UCSD-AML1 (cell line): ENCODE measurements at regions not wholly inside any gene's neighbourhood (a gene's known extent, or its start where the extent isn't known, plus 50 kb on each side); places are given as distances from the start of the nearest gene placed in this dataset.
"Not testable (repeated sequence)": the region's sequence is repeated elsewhere in the genome, so short reads cannot be mapped to it uniquely, and the experiment has no call there.

Source experiments
- DNase-seq: peaks from one replicate; lab custom pipeline; 2025; ENCODE audit not compliant: unreplicated experiment; lab: John Stamatoyannopoulos, UW

- DNase-seq: no peak
These were observed 288.7 kb upstream of the DSEL start for GRCh38 chr18:67805261-67805660.

- no peak for DNase-seq
These were observed 278.0 kb upstream of the DSEL start for GRCh38 chr18:67794521-67794920.

- no peak for DNase-seq
These were observed 274.0 kb upstream of the DSEL start for GRCh38 chr18:67790527-67790926.

DNA sequence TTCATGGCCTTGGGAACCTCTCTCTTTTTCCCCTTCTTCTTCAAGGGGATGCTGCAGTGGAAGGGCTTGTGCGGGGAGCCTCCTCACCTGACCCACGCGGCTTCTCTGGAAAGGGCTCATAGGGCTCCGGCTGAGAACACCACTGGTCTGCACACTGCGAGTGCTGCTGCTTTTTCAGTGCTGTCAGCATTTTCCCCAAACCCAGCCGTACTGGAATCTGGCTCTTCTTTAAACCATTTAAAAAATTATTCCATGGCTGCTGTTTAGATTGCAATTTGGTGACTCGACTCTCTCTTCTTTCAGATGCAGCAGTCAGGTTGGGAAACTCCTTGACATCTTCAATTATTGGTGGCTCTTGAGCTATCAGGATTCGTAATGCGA, 272.6 kb upstream of the DSEL start:
- DNase-seq: no peak

- DNase-seq: no peak
These were observed 272.0 kb upstream of the DSEL start for GRCh38 chr18:67788310-67789164.

DNA sequence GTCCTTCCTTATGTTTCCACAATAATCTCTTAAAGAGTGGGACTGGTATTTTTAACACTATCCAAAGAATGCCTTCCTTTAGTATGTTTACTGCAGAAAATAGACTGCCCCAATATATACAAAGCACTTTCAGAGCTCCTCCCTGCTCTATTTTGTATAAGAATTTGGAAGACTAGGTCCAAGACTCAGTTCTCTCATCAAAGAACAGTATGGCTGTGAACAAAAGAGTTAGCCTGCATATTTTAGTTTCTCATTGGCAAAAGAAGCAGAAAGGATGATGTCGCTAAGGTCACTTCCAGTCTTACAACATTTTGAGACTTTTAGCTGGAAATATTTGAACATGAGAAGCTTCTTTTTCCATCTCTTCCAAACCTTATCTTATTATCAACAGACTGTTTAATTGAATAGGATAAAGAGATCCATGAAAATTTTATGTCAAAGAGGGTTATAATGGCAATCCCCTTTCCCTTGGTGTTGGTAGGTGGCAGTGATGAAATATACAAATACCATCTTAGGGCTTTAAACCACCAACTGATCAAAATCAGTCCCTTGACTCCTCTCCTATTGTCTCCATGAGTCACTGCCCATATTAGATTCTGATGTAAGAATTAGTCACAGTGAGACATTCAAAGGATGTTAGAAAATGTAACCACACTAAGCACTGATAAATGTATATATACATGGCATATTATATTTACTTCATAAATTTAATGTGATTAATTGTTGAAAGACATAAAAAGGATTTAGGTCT, 266.9 kb upstream of the DSEL start:
- no peak for DNase-seq

DNA sequence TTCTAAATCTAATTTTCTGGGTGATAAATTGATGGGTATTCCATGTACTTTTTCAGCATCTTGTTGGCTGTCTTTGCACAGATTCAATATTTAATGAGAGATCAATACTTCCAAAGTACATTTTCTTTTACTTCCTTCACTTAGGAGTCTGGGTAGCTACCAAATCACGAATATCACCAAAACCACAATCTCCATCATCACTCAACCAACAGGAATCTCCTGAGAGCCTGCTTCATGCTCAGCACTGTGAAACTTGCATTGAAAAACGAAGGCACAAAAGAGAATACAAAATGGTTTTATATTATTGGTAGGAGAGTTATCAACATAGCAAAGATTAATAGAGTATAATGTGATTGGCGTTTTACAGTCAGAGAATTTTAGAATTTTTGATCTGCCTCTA, 261.5 kb upstream of the DSEL start:
- no peak for DNase-seq

GRCh38 chr18:67776929-67777328, 260.4 kb upstream of the DSEL start:
- DNase-seq: no peak

DNA sequence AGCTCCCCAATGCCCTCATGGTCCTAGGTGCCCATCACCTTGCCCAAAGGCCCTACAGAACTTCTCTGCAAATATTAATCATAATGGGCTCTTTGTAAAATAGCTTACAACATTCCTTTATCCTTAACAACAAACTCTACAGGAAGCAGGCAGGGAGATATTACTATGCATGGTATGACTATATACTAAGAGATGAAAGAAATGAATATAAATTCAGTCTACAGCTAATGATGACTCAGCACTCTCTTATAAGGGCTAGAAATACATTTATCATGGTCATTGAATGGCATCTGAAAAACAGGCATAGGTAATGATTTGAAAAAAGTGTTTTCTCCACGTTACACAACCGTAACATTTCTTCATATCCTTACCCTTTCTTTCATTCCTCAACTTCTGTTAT, 254.8 kb upstream of the DSEL start:
- DNase-seq: no peak

DNA sequence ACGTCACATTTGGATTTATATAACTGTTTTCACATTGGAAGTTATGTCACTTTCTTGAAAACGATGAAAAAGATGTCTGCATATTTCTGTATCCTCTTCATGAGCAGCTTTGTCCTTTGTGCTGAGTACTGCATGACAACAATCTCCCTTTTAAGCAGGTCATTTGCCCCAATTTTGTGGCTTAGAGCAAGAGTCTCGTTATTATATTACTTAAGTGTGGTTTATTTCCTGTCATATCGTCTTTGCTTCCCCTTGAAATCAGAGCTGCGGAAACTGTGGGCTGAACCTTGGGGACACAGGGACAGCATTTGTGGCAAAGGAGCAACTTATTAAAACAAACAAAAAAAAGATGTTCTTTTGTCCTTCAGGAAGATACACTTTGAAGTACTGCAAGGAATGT, 254.0 kb upstream of the DSEL start:
- no peak for DNase-seq

- no peak for DNase-seq
These were observed 250.4 kb upstream of the DSEL start for GRCh38 chr18:67766930-67767329.

DNA sequence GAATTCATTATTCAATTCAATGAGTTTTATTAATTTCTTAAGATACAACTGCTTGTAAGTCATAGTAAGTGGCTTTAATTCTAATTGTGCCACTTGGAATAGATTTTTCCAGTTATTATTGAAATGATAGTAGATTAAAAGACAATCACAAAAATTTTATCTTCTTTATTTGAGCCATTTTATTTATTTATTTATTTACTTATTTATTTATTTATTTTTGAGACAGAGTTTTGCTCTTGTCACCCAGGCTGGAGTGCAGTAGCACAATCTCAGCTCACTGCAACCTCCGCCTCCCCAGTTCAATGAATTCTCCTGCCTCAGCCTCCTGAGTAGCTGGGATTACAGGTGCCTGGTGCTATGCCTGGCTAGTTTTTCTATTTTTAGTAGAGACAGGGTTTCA, 235.7 kb upstream of the DSEL start:
- DNase-seq: not testable (repeated sequence)

DNA sequence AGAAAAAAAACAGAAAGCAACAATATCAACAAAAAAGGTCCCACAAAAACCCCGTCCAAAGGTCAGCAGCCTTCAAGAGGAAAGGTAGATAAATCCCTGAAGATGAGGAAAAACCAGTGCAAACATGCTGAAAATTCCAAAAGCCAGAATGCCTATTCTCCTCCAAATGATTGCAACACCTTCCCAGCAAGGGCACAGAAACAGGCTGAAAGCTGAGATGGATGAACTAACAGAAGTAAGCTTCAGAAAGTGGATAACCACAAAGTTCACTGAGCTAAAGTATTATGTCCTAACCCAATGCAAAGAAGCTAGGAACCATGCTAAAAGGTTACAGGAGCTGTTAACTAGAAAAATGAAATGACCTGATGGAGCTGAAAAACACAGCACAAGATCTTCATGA, 226.4 kb upstream of the DSEL start:
- DNase-seq: no peak

DNA sequence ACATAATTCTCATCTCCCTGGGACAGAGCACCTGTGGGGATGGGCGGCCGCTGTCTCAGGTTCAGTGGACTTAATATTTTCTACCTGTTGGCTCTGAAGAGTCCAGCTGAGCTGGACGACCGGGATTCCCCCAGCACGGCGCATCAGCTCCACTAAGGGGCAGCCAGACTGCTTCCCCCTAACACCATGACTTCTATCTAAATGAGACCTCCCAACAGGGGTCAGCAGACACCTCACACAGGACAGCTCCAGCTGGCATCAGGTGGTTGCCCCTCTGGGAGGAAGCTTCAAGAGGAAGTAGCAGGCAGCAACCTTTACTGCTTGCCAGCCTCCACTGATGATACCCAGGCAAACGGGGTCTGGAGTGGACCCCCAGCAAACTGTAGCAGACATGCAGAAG, 226.0 kb upstream of the DSEL start:
- DNase-seq: no peak

DNA sequence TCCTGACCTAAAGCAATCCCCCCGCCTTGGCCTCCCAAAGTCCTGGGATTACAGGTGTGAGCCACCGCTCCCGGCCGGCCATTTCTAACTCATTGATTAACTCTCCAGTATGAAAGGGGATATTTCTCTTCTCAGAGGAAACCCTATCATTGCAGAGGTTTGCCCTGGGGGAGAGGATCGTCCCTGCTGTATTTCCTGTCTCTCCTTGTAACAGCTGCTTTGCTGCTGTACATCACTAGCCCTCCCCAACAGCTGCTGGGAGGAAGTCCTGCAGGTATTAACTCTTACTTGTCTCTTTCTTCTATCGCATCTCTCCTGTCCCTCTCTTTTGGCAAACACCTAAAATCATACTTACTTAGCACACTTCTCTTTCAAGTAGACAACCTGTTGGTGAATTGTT, 219.0 kb upstream of the DSEL start:
- DNase-seq: no peak

- DNase-seq: no peak
These were observed 216.6 kb upstream of the DSEL start for GRCh38 chr18:67733088-67733487.

GRCh38 chr18:67731851-67732250, 215.3 kb upstream of the DSEL start:
- DNase-seq: no peak

DNA sequence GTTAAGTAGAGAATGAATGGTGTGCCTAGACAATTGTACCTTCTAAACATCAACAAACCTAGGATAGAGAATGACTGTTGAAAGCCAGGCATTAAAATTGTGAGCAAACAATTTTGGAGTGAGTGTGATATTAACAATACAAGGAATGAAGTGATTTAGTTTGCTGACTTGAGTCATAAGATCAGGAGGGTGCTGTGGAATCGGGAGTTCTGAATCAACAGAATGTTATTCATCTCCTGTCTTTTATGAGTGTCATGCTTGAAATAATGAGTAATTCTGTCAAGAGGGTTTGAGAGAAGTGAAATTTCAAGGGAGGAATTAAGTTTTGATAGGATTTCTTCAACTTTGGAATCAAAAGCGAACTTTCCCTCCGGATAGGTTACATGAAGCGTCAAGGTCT, 214.4 kb upstream of the DSEL start:
- DNase-seq: no peak

GRCh38 chr18:67728364-67728763, 211.8 kb upstream of the DSEL start:
- DNase-seq: no peak

DNA sequence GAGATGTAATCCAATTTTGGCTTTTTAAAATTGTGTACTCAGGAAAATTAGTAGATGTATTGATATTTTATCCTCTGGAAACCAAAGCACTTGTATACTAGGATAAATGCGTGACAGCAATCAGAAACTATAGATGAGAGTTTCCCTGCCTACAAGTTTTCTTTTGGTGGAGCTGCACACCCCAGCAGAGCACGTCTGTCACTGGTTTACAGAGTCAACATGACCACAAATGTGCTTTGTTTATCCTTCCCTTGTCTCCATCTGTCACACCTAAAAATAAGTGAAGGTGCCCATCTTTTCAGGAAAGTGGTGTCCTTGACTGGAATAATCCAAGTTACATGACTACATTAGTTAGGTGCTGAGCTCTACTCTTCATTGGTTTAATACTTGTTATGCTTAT, 210.4 kb upstream of the DSEL start:
- DNase-seq: no peak

DNA sequence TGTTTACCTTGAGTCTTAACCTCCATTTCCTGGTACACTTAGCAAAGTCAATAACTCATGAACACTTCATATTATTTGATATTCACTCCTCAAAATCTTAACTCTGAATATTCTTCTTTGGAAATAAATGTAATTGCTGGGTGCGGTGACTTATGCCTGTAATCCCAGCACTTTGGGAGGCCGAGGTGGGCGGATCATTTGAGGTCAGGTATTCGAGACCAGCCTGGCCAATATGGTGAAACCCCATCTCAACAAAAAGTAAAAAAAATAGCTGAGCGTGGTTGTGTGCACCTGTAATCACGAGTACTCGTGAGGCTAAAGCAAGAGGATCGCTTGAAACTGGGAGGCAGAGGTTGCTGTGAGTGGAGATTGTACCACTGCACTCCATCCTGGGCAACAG, 201.3 kb upstream of the DSEL start:
- DNase-seq: no peak

DNA sequence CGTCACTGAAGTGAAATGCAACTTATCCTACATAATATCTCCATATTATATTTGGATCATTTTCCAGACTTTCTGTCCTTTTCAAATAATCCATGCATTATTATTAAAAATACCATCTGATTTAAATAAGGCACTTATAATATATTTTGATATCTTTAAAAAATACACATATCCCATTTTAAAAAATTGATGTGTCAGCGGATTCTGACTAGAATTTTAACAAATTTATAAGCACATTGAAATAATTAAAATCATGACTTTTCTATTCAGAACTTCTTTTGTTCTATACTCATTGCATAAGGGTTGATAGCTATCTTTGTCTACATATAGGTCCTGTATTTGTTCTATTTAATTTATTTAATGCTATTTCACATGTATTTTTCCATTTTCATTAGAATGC, 199.0 kb upstream of the DSEL start:
- DNase-seq: no peak

- no peak for DNase-seq
These were observed 194.1 kb upstream of the DSEL start for GRCh38 chr18:67710639-67711038.
